GM12865 (cell line): ENCODE measurements at regions not wholly inside any gene's neighbourhood (a gene's known extent, or its start where the extent isn't known, plus 50 kb on each side); places are given as distances from the start of the nearest gene placed in this dataset.

Experiments
- DNase-seq: peaks from one replicate; pipeline ENCODE4 v3.0.0; 2010; ENCODE audit warnings: low read depth
- H3K4me3 ChIP-seq: 2 replicates; pipeline ENCODE4 v1.5.1; 2011; ENCODE audit warnings: mild to moderate bottlenecking, low read depth, low read length, control low read depth
- CTCF ChIP-seq: IDR thresholded peaks from 2 replicates; pipeline ENCODE4 v1.5.1; 2011; ENCODE audit warnings: low read length, control low read depth, low read depth, inconsistent platforms; ENCODE audit not compliant: insufficient read depth; ENCODE audit errors: missing control alignments

GRCh38 chr11:56885177-56885576, 103.5 kb upstream of the OR5AK2 start:
- DNase-seq: no peak
- TF ChIP-seq CTCF: no peak

GRCh38 chr11:56883371-56883987, 105.2 kb upstream of the OR5AK2 start:
- no peak overlapping the region for H3K4me3 ChIP-seq
- no peak for TF ChIP-seq CTCF

More at GRCh38 chr11:56885177-56885576, 103.5 kb upstream of the OR5AK2 start:
- H3K4me3 ChIP-seq: no peak overlapping the region

GRCh38 chr11:56876621-56877275, 112.0 kb upstream of the OR5AK2 start:
- no peak overlapping the region for H3K4me3 ChIP-seq
- no peak for TF ChIP-seq CTCF
- no peak for DNase-seq

More at GRCh38 chr11:56883371-56883987, 105.2 kb upstream of the OR5AK2 start:
- no peak for DNase-seq

GRCh38 chr11:56855217-56855616, 106.7 kb upstream of the OR9G4 start:
- DNase-seq: no peak
- no peak overlapping the region for H3K4me3 ChIP-seq
- TF ChIP-seq CTCF: no peak

- no peak for TF ChIP-seq CTCF
- no peak for DNase-seq
- no peak overlapping the region for H3K4me3 ChIP-seq
These were observed 103.6 kb upstream of the OR9G4 start for GRCh38 chr11:56852131-56852530.

GRCh38 chr11:56849852-56850251, 101.4 kb upstream of the OR9G4 start:
- no peak for DNase-seq
- no peak overlapping the region for H3K4me3 ChIP-seq
- TF ChIP-seq CTCF: no peak
